ENCODE measurements at regions not wholly inside any gene's neighbourhood (a gene's known extent, or its start where the extent isn't known, plus 50 kb on each side); places are given as distances from the start of the nearest gene placed in this dataset.

DNA sequence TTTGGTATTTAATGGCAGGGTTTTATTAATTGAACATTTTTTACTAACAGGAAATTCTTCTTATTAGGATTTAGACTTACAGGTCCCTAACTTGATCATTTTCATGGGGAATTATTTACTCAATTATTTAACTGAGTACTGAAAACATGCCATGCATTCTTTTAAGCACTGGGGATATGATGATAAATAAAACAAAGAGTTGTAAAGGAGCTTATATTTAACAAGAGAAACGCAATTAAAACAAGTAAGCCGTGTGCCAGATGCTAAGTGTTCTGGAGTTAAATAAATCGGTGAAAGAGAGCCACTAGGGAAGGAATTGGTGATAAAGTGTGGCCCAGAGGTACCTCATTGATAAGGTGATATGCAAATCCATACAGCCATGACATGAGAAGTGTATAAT lies 214.2 kb upstream of the HTR1E start:
- Histone ChIP-seq H2AFZ (ENCODE audit: low read depth, low read length) (no peak overlapping the region), H3K4me1 (ENCODE audit: insufficient read depth, low read length) (no peaks in the 10 kb centered on the region), H3K9ac (ENCODE audit: low read depth, low read length) (no peak overlapping the region), H4K20me1 (ENCODE audit: insufficient read depth, low read length) (no peaks in the 10 kb centered on the region), H3K27me3 (ENCODE audit: insufficient read depth, low read length, poor library complexity) (no peaks in the 10 kb centered on the region), H3K4me2 (ENCODE audit: insufficient read depth, low read length) (no peak overlapping the region), H3K79me2 (ENCODE audit: insufficient read depth, low read length) (no peaks in the 10 kb centered on the region), H3K36me3 (ENCODE audit: insufficient read depth, low read length) (no peaks in the 10 kb centered on the region), H3K27ac (ENCODE audit: low read length) (no peak overlapping the region), H3K4me3 (ENCODE audit: low read depth in 1 of 2, low read length in 2 of 2) (no peak overlapping the region), H3K9me3 (ENCODE audit: insufficient read depth, low read length, severe bottlenecking) (no peaks in the 10 kb centered on the region)
- DNase-seq (no peak), ATAC-seq (ENCODE audit: insufficient read depth, low read depth) (no peak)
- TF ChIP-seq EZH2 (IDR thresholded peaks at IDR 0.05; ENCODE audit: borderline replicate concordance, low read depth, low read length, severe bottlenecking), result no peak
- TF ChIP-seq, protein P1, sequence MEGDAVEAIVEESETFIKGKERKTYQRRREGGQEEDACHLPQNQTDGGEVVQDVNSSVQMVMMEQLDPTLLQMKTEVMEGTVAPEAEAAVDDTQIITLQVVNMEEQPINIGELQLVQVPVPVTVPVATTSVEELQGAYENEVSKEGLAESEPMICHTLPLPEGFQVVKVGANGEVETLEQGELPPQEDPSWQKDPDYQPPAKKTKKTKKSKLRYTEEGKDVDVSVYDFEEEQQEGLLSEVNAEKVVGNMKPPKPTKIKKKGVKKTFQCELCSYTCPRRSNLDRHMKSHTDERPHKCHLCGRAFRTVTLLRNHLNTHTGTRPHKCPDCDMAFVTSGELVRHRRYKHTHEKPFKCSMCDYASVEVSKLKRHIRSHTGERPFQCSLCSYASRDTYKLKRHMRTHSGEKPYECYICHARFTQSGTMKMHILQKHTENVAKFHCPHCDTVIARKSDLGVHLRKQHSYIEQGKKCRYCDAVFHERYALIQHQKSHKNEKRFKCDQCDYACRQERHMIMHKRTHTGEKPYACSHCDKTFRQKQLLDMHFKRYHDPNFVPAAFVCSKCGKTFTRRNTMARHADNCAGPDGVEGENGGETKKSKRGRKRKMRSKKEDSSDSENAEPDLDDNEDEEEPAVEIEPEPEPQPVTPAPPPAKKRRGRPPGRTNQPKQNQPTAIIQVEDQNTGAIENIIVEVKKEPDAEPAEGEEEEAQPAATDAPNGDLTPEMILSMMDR (IDR thresholded peaks at IDR 0.05; ENCODE audit: borderline replicate concordance, extremely low read depth, low read length, poor library complexity, severe bottlenecking), result no peak

DNA sequence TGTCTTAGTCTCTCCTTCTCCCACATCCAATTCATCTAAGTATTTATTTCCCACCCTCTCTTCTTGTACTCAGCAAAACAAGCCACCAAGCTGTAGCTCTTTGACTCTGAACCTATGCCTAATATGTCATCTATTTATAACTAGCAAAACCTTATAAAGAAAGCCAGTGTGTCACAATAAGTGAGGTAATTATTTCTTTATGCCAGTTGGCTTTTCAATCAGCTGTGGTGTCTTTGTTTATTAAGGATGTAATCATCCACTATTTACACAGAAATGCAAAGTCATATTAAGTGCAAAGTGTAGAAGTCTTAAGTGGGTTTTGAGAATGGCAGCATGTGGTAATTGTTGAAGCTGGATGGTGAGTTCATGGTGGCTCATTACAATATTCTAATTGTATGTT lies 215.2 kb upstream of the HTR1E start:
- Histone ChIP-seq H3K36me3 (ENCODE audit: insufficient read depth, low read length) (no peaks in the 10 kb centered on the region), H3K79me2 (ENCODE audit: insufficient read depth, low read length) (no peaks in the 10 kb centered on the region), H3K27me3 (ENCODE audit: insufficient read depth, low read length, poor library complexity) (no peaks in the 10 kb centered on the region), H3K4me1 (ENCODE audit: insufficient read depth, low read length) (no peaks in the 10 kb centered on the region), H3K9ac (ENCODE audit: low read depth, low read length) (no peak overlapping the region), H3K9me3 (ENCODE audit: insufficient read depth, low read length, severe bottlenecking) (no peaks in the 10 kb centered on the region), H3K4me2 (ENCODE audit: insufficient read depth, low read length) (no peak overlapping the region), H4K20me1 (ENCODE audit: insufficient read depth, low read length) (no peaks in the 10 kb centered on the region), H3K27ac (ENCODE audit: low read length) (no peak overlapping the region), H2AFZ (ENCODE audit: low read depth, low read length) (no peak overlapping the region), H3K4me3 (ENCODE audit: low read depth in 1 of 2, low read length in 2 of 2) (no peak overlapping the region)
- TF ChIP-seq, protein P1 (IDR thresholded peaks at IDR 0.05; ENCODE audit: borderline replicate concordance, extremely low read depth, low read length, poor library complexity, severe bottlenecking), result no peak
- TF ChIP-seq EZH2 (IDR thresholded peaks at IDR 0.05; ENCODE audit: borderline replicate concordance, low read depth, low read length, severe bottlenecking), result no peak
- DNase-seq (no peak), ATAC-seq (ENCODE audit: insufficient read depth, low read depth) (no peak)

- no peaks in the 10 kb centered on the region for H3K27me3 ChIP-seq (ENCODE audit: insufficient read depth, low read length, poor library complexity)
- no peak overlapping the region for H3K4me2 ChIP-seq (ENCODE audit: insufficient read depth, low read length)
- no peak overlapping the region for H3K4me3 ChIP-seq (ENCODE audit: low read depth in 1 of 2, low read length in 2 of 2)
- H3K27ac ChIP-seq (ENCODE audit: low read length), result no peak overlapping the region
- DNase-seq (no peak), ATAC-seq (ENCODE audit: insufficient read depth, low read depth) (no peak)
- no peaks in the 10 kb centered on the region for H3K9me3 ChIP-seq (ENCODE audit: insufficient read depth, low read length, severe bottlenecking)
- no peaks in the 10 kb centered on the region for H3K36me3 ChIP-seq (ENCODE audit: insufficient read depth, low read length)
- H3K4me1 ChIP-seq (ENCODE audit: insufficient read depth, low read length), result no peaks in the 10 kb centered on the region
- H3K79me2 ChIP-seq (ENCODE audit: insufficient read depth, low read length), result no peaks in the 10 kb centered on the region
- no peak for TF ChIP-seq EZH2 (IDR thresholded peaks at IDR 0.05; ENCODE audit: borderline replicate concordance, low read depth, low read length, severe bottlenecking)
- TF ChIP-seq, protein P1 (IDR thresholded peaks at IDR 0.05; ENCODE audit: borderline replicate concordance, extremely low read depth, low read length, poor library complexity, severe bottlenecking), result no peak
- H4K20me1 ChIP-seq (ENCODE audit: insufficient read depth, low read length), result no peaks in the 10 kb centered on the region
- no peak overlapping the region for H3K9ac ChIP-seq (ENCODE audit: low read depth, low read length)
- H2AFZ ChIP-seq (ENCODE audit: low read depth, low read length), result no peak overlapping the region
Observed at GRCh38 chr6:86715676-86716075, 221.7 kb upstream of the HTR1E start.

GRCh38 chr6:86712039-86712438 lies 225.3 kb upstream of the HTR1E start:
- ATAC-seq (ENCODE audit: insufficient read depth, low read depth) (no peak), DNase-seq (no peak)
- Histone ChIP-seq H3K27me3 (ENCODE audit: insufficient read depth, low read length, poor library complexity) (no peaks in the 10 kb centered on the region), H3K27ac (ENCODE audit: low read length) (no peak overlapping the region), H3K4me3 (ENCODE audit: low read depth in 1 of 2, low read length in 2 of 2) (no peak overlapping the region), H3K4me2 (ENCODE audit: insufficient read depth, low read length) (no peak overlapping the region), H3K79me2 (ENCODE audit: insufficient read depth, low read length) (no peaks in the 10 kb centered on the region), H3K36me3 (ENCODE audit: insufficient read depth, low read length) (no peaks in the 10 kb centered on the region), H4K20me1 (ENCODE audit: insufficient read depth, low read length) (no peaks in the 10 kb centered on the region), H2AFZ (ENCODE audit: low read depth, low read length) (no peak overlapping the region), H3K9ac (ENCODE audit: low read depth, low read length) (no peak overlapping the region), H3K4me1 (ENCODE audit: insufficient read depth, low read length) (no peaks in the 10 kb centered on the region), H3K9me3 (ENCODE audit: insufficient read depth, low read length, severe bottlenecking) (no peaks in the 10 kb centered on the region)
- TF ChIP-seq, protein P1 (IDR thresholded peaks at IDR 0.05; ENCODE audit: borderline replicate concordance, extremely low read depth, low read length, poor library complexity, severe bottlenecking), result no peak
- no peak for TF ChIP-seq EZH2 (IDR thresholded peaks at IDR 0.05; ENCODE audit: borderline replicate concordance, low read depth, low read length, severe bottlenecking)
